ENCODE measurements at regions not wholly inside any gene's neighbourhood (a gene's known extent, or its start where the extent isn't known, plus 50 kb on each side); places are given as distances from the start of the nearest gene placed in this dataset.
"Not testable (repeated sequence)": the region's sequence is repeated elsewhere in the genome, so short reads cannot be mapped to it uniquely, and the experiment has no call there.

- DNase-seq: no peak
Observed at GRCh38 chr1:4462831-4463484, 191.5 kb upstream of the AJAP1 start.

GRCh38 chr1:4463631-4464030 lies 190.8 kb upstream of the AJAP1 start:
- DNase-seq: no peak

GRCh38 chr1:4464478-4464877 lies 189.9 kb upstream of the AJAP1 start:
- DNase-seq: no peak

GRCh38 chr1:4467241-4467640 lies 187.2 kb upstream of the AJAP1 start:
- no peak for DNase-seq

GRCh38 chr1:4468386-4468785 lies 186.0 kb upstream of the AJAP1 start:
- DNase-seq: no peak

- no peak for DNase-seq
Observed at GRCh38 chr1:4468804-4469514, 185.4 kb upstream of the AJAP1 start.

- DNase-seq: no peak
Observed at GRCh38 chr1:4476394-4476793, 178.0 kb upstream of the AJAP1 start.

GRCh38 chr1:4481451-4481850 lies 173.0 kb upstream of the AJAP1 start:
- DNase-seq: no peak

GRCh38 chr1:4482526-4482925 lies 171.9 kb upstream of the AJAP1 start:
- DNase-seq: no peak

- DNase-seq: no peak
Observed at GRCh38 chr1:4483021-4483625, 171.3 kb upstream of the AJAP1 start.

- no peak for DNase-seq
Observed at GRCh38 chr1:4485398-4485797, 169.0 kb upstream of the AJAP1 start.

GRCh38 chr1:4485878-4486277 lies 168.5 kb upstream of the AJAP1 start:
- DNase-seq: no peak

- no peak for DNase-seq
Observed at GRCh38 chr1:4486408-4487120, 167.8 kb upstream of the AJAP1 start.

GRCh38 chr1:4488018-4488417 lies 166.4 kb upstream of the AJAP1 start:
- DNase-seq: no peak

GRCh38 chr1:4489486-4489885 lies 164.9 kb upstream of the AJAP1 start:
- DNase-seq: no peak

GRCh38 chr1:4489992-4490391 lies 164.4 kb upstream of the AJAP1 start:
- DNase-seq: not testable (repeated sequence)

- DNase-seq: no peak
Observed at GRCh38 chr1:4494027-4494426, 160.4 kb upstream of the AJAP1 start.

GRCh38 chr1:4494558-4494957 lies 159.9 kb upstream of the AJAP1 start:
- DNase-seq: no peak

GRCh38 chr1:4495809-4496208 lies 158.6 kb upstream of the AJAP1 start:
- DNase-seq: no peak

- DNase-seq: no peak
Observed at GRCh38 chr1:4500441-4500840, 154.0 kb upstream of the AJAP1 start.

GRCh38 chr1:4506591-4506990 lies 147.8 kb upstream of the AJAP1 start:
- DNase-seq: no peak

- no peak for DNase-seq
Observed at GRCh38 chr1:4509206-4509605, 145.2 kb upstream of the AJAP1 start.

GRCh38 chr1:4510276-4510691 lies 144.1 kb upstream of the AJAP1 start:
- no peak for DNase-seq

GRCh38 chr1:4511374-4511773 lies 143.0 kb upstream of the AJAP1 start:
- DNase-seq: no peak

All from activated gamma-delta T cell treated with Interleukin-2 at 50 U/mL for 16 hours (primary cell).